Activated naive CD4-positive, alpha-beta T cell treated with anti-CD3 and anti-CD28 coated beads for 36 hours (primary cell): ENCODE measurements at regions not wholly inside any gene's neighbourhood (a gene's known extent, or its start where the extent isn't known, plus 50 kb on each side); places are given as distances from the start of the nearest gene placed in this dataset.

Experiments
- CTCF ChIA-PET: fragments of 350-600 bp; sonication (Branson Sonifier 250); formaldehyde crosslinking; loops from one replicate; lab custom pipeline; 2021; ENCODE audit warnings: antibody characterized with exemption; lab: Charles Lee
- DNase-seq: peaks from one replicate; pipeline ENCODE4 v3.0.0-alpha.2; 2020
- H3K27ac Mint-ChIP-seq: one replicate; pipeline ENCODE4 v1.8.0; 2021; ENCODE audit warnings: mild to moderate bottlenecking, mixed read lengths
- H3K27me3 Mint-ChIP-seq: one replicate; pipeline ENCODE4 v1.8.0; 2021; ENCODE audit warnings: low read depth, mixed read lengths
- H3K36me3 Mint-ChIP-seq: one replicate; pipeline ENCODE4 v1.8.0; 2021; ENCODE audit warnings: low read depth, mixed read lengths
- H3K4me1 Mint-ChIP-seq: one replicate; pipeline ENCODE4 v1.8.0; 2021; ENCODE audit warnings: low read depth, mixed read lengths
- H3K4me3 Mint-ChIP-seq: one replicate; pipeline ENCODE4 v1.8.0; 2021; ENCODE audit warnings: mild to moderate bottlenecking, moderate library complexity, mixed read lengths
- H3K9me3 Mint-ChIP-seq: one replicate; pipeline ENCODE4 v1.8.0; 2021; ENCODE audit warnings: mixed read lengths
- intact Hi-C: fragments of 100-400 bp; cut with micrococcal nuclease; formaldehyde crosslinking; loops from one replicate; pipeline ENCODE4 v1.15.1; 2023

DNA sequence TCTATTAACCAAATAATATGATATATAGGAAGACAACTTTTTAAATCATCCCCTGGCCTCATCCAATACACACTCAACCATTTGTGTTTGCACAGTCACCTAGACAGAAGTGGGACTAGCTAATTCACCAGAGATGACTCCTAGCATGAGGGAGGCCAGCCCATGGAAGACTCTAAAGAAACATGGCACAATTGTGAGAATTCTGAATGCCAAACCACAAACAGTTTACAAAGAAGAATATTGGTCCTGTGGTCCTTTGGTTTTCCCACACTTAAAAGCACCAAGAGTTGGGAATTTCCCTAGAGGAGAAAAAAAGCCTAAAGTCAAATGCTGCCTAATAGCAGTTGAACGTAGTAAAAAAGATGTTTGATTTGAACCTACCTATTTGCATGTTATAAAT, 609.9 kb downstream of the ACTL7B start:
- no peak overlapping the region for H3K4me3 Mint-ChIP-seq
- no peaks in the 10 kb centered on the region for H3K27me3 Mint-ChIP-seq
- no peak overlapping the region for H3K27ac Mint-ChIP-seq
- no peaks in the 10 kb centered on the region for H3K36me3 Mint-ChIP-seq
- intact Hi-C loops = no loop called here
- CTCF ChIA-PET = no interaction called here
- H3K9me3 Mint-ChIP-seq = no peaks in the 10 kb centered on the region
- no peaks in the 10 kb centered on the region for H3K4me1 Mint-ChIP-seq
- no peak for DNase-seq

GRCh38 chr9:108245331-108245730, 610.5 kb downstream of the ACTL7B start:
- DNase-seq = no peak

GRCh38 chr9:108244686-108245085, 611.1 kb downstream of the ACTL7B start:
- intact Hi-C loops = no loop called here
- H3K36me3 Mint-ChIP-seq = no peaks in the 10 kb centered on the region
- no peaks in the 10 kb centered on the region for H3K4me1 Mint-ChIP-seq
- H3K27me3 Mint-ChIP-seq = no peaks in the 10 kb centered on the region
- no peak overlapping the region for H3K4me3 Mint-ChIP-seq
- CTCF ChIA-PET = no interaction called here
- DNase-seq = no peak
- H3K27ac Mint-ChIP-seq = no peak overlapping the region
- no peaks in the 10 kb centered on the region for H3K9me3 Mint-ChIP-seq

More at GRCh38 chr9:108245331-108245730, 610.5 kb downstream of the ACTL7B start:
- Mint-ChIP-seq H3K36me3 (no peaks in the 10 kb centered on the region), H3K27me3 (no peaks in the 10 kb centered on the region), H3K4me3 (no peak overlapping the region), H3K9me3 (no peaks in the 10 kb centered on the region), H3K27ac (no peak overlapping the region), H3K4me1 (no peaks in the 10 kb centered on the region)
- CTCF ChIA-PET = no interaction called here
- intact Hi-C loops = no loop called here

DNA sequence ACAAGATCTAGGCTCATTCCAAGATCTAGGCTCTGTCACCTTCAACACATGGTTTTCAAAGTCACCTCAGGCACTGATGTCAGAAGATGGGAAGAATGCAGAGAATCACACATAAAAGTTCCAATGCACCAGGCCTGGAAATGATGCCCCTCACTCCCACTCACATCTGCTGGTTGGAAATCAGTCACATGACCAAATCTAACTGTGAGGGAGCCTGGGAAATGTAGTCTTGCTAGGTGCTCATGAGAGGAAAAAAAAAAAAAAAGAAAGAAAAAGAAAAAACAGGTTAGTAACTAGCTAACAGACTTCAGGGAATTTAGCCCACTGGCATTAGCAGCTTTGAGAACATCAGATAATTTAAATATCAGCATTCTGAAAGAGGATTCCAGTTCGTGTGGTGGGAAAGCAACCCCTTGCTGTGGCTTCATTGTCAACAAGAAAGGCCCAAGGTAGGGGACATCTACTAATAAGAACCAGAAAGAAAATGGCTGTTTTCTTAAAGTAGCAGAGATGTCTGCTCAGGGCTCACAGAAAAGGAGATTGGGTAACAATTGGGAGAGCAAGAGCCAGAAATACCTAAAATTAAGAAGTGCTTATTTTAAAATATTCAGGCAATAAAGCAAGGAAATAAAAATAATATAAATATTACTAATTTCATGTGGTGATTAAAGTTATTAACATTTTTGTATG, 614.3 kb downstream of the ACTL7B start:
- Mint-ChIP-seq H3K4me3 (no peak overlapping the region), H3K36me3 (no peaks in the 10 kb centered on the region), H3K4me1 (no peaks in the 10 kb centered on the region), H3K27ac (no peak overlapping the region), H3K27me3 (no peaks in the 10 kb centered on the region), H3K9me3 (peaks cover 2% of the 10 kb centered on the region)
- DNase-seq = no peak
- CTCF ChIA-PET = interaction anchor here (0.6 kb wide), 1 partner anchor 650 kb away, joined by 3 read pairs; no protein-coding TSS in a partner anchor
- intact Hi-C loops = no loop called here

DNA sequence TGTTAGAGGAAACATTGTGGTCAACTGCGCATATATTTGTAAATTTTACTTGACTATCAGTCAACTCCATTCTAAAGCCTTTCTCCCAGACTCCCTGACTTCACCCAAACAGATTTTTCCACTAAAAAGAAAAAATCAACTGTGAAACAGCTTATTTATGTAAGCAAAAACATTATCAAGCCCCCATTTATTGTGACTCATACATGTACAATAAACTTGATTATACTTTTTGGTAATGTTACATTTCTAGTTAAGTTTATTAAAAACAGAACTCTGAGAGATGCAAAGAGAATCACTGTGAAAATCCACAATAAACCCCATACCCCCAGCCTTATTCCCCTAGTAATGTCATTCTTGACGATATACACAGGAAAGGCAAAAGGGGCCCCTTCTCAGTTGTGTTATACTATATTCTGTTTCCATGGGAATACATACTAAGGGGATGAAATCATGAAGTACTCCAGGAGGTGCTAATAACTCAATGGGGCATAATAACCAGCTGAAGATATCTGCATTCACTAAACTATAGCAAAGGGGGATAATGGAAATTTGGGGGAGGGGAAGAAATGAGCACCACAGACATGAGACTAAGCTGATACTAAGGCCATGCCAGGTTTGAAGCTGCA, 616.0 kb downstream of the ACTL7B start:
- H3K4me1 Mint-ChIP-seq = no peaks in the 10 kb centered on the region
- no peaks in the 10 kb centered on the region for H3K36me3 Mint-ChIP-seq
- no peak for DNase-seq
- H3K27ac Mint-ChIP-seq = no peak overlapping the region
- CTCF ChIA-PET = no interaction called here
- H3K9me3 Mint-ChIP-seq = peaks cover 2% of the 10 kb centered on the region
- no peak overlapping the region for H3K4me3 Mint-ChIP-seq
- intact Hi-C loops = no loop called here
- H3K27me3 Mint-ChIP-seq = no peaks in the 10 kb centered on the region

DNA sequence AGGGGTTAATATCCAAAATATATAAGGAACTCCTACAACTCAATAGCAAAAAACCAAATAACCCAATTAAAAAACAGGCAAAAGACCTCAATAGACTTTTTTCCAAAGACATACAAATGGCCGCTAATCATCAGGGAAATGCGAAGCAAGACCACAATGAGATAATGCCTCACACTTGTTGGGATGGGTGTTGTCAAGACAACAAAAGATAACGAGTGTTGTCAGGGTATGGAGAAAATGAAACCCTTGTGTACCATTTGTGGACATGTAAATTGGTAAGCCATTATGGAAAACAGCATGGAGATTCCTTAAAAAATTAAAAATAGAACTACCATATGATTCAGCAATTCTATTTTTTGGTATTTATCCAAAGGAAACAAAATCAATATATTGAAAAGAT, 620.2 kb downstream of the ACTL7B start:
- DNase-seq = no peak
- CTCF ChIA-PET = no interaction called here
- H3K4me1 Mint-ChIP-seq = no peaks in the 10 kb centered on the region
- no peaks in the 10 kb centered on the region for H3K36me3 Mint-ChIP-seq
- no peaks in the 10 kb centered on the region for H3K27me3 Mint-ChIP-seq
- intact Hi-C loops = no loop called here
- H3K4me3 Mint-ChIP-seq = no peak overlapping the region
- H3K9me3 Mint-ChIP-seq = peaks cover 2% of the 10 kb centered on the region
- H3K27ac Mint-ChIP-seq = no peak overlapping the region

DNA sequence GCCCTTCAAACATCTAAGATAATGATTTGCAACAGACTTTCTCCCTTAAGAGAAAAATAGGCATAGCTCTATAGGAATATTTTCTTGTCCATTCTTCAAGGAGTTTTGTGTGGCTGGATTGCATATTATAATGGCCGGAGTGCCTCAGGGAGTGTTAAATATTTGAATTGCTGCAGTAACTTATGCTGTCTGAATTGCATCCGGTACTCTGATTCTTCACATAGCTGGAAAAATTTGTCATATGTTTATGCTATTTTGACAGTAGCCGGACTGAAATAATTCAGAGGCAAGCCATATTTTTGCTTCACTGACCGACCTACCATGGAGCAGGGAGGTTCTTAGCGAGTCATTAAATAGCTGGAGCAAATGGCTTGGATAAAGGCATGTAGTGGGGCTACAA, 621.0 kb downstream of the ACTL7B start:
- H3K9me3 Mint-ChIP-seq = peaks cover 4% of the 10 kb centered on the region
- intact Hi-C loops = no loop called here
- CTCF ChIA-PET = no interaction called here

GRCh38 chr9:108225149-108225800, 630.5 kb downstream of the ACTL7B start:
- Mint-ChIP-seq H3K36me3 (no peaks in the 10 kb centered on the region), H3K27ac (no peak overlapping the region), H3K9me3 (peaks cover 6% of the 10 kb centered on the region), H3K4me3 (no peak overlapping the region), H3K4me1 (no peaks in the 10 kb centered on the region), H3K27me3 (peaks cover 2% of the 10 kb centered on the region)
- CTCF ChIA-PET = no interaction called here
- DNase-seq = no peak
- intact Hi-C loops = no loop called here

More for the DNA sequence above, 621.0 kb downstream of the ACTL7B start:
- Mint-ChIP-seq H3K36me3 (no peaks in the 10 kb centered on the region), H3K4me3 (no peak overlapping the region), H3K27ac (no peak overlapping the region), H3K27me3 (no peaks in the 10 kb centered on the region), H3K4me1 (no peaks in the 10 kb centered on the region)
- no peak for DNase-seq

DNA sequence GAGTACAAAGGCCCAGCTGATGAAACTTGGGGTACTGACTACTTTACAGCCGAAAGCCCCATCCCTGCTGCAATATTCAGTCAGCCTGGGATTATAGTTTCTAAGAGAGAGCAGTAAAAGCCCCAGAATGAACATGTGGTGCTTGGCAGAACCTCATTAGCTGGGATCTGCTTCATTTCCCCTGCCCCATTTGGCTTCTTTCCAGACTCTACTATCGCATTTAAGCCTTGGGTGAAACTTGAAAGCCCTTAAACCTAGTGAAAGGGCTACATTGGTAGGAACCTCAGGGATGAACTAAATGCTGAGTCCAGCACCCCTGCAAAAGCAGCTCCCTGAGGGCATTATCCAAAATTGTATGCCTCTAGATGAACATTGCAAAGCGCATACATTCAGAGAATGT, 631.1 kb downstream of the ACTL7B start:
- no peak overlapping the region for H3K27ac Mint-ChIP-seq
- no peaks in the 10 kb centered on the region for H3K36me3 Mint-ChIP-seq
- DNase-seq = no peak
- no peak overlapping the region for H3K4me3 Mint-ChIP-seq
- H3K4me1 Mint-ChIP-seq = no peaks in the 10 kb centered on the region
- peaks cover 2% of the 10 kb centered on the region for H3K27me3 Mint-ChIP-seq
- intact Hi-C loops = no loop called here
- peaks cover 4% of the 10 kb centered on the region for H3K9me3 Mint-ChIP-seq
- CTCF ChIA-PET = no interaction called here

- no peaks in the 10 kb centered on the region for H3K36me3 Mint-ChIP-seq
- CTCF ChIA-PET = no interaction called here
- H3K27me3 Mint-ChIP-seq = no peaks in the 10 kb centered on the region
- H3K9me3 Mint-ChIP-seq = peaks cover 5% of the 10 kb centered on the region
- no peaks in the 10 kb centered on the region for H3K4me1 Mint-ChIP-seq
- DNase-seq = no peak
- no peak overlapping the region for H3K4me3 Mint-ChIP-seq
- H3K27ac Mint-ChIP-seq = no peak overlapping the region
- intact Hi-C loops = no loop called here
These were observed 636.1 kb downstream of the ACTL7B start for GRCh38 chr9:108219664-108220063.

DNA sequence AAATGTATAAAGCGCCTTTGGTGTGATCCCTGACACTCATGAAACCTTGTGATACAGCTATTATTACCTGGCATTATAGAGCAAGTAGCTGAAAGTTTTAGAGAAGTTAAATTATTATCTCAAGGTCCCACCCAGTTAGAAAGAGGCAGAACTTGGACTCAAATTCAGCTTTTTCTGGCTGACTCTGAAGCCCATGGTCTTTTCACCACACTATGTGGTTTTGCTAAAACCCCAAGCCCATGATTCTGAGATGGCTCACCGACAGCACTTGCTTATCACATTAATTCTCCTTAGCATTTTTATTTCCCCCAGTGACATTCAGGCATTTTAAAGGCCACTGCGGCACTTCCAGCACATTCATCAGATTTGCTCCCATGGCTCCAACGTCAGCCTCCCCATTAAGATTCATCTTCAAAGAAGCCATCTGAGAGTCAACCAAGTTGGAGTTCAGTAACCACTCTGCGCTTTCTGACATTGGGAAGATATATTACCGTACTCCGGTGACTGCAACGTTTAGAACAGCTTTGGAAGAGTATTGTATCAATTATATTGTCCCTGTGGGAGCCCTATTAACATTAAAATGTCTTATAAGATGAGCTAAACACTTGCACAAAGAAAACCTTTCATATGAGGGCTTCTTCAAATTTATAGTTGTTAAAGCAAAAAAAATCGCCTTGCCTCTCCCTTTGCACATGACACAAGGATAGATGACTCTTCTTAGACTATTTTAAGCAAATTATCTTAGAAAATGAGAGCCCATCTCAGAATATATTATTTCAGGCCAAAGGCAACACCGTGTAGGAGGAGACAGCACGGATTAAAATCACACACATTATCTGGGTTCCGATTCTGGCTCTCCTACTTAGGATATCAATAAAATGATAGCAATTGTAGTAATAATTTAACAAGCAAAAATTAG, 638.1 kb downstream of the ACTL7B start:
- no peaks in the 10 kb centered on the region for H3K4me1 Mint-ChIP-seq
- DNase-seq = no peak
- no peak overlapping the region for H3K27ac Mint-ChIP-seq
- H3K9me3 Mint-ChIP-seq = peaks cover 5% of the 10 kb centered on the region
- intact Hi-C loops = no loop called here
- no peaks in the 10 kb centered on the region for H3K27me3 Mint-ChIP-seq
- CTCF ChIA-PET = no interaction called here
- H3K36me3 Mint-ChIP-seq = no peaks in the 10 kb centered on the region
- no peak overlapping the region for H3K4me3 Mint-ChIP-seq

DNA sequence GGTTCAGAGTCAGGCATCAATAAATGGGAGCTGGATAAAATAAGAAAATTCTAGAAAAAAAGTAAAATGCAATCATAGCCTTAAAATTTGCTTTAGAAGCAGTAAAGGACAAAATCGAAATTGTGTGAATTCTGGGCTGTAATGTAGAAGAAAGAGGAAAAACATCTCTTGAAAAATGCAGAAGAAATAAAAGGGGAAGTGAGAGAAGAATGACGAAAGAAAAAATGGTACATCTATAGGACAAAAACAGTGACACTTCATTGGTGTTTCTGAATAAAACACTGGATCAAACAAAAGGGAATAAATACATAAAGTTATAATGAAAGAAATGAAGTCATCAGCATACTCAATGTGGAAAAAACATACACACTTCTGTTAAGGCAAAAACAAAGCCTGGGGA, 642.3 kb downstream of the ACTL7B start:
- Mint-ChIP-seq H3K4me1 (no peaks in the 10 kb centered on the region), H3K36me3 (no peaks in the 10 kb centered on the region), H3K27me3 (no peaks in the 10 kb centered on the region), H3K27ac (no peak overlapping the region), H3K4me3 (no peak overlapping the region), H3K9me3 (peaks cover 2% of the 10 kb centered on the region)
- intact Hi-C loops = no loop called here
- DNase-seq = no peak
- CTCF ChIA-PET = no interaction called here
